Right lobe of liver (tissue), 4 donors: ENCODE measurements at regions not wholly inside any gene's neighbourhood (a gene's known extent, or its start where the extent isn't known, plus 50 kb on each side); places are given as distances from the start of the nearest gene placed in this dataset.

ENCODE experiments used
- POLR2A ChIP-seq: fragments of 450-650 bp; IDR thresholded peaks from one replicate; pipeline ENCODE4 v1.6.1; 2017; ENCODE audit warnings: antibody characterized with exemption, mild to moderate bottlenecking
- TF ChIP-seq, protein P1 (sequence below), 4 donors: fragments of 200-600 bp in 3 of 4; fragments of 450-650 bp in 1 of 4; IDR thresholded peaks; one replicate each; pipeline versions ENCODE4 v1.5.1 to v1.8.0; 2016 to 2022; ENCODE audit warnings: antibody characterized with exemption in 4 of 4, mild to moderate bottlenecking in 2 of 4
- donor health status: DM: no; HTN: no; CAD: no.
- donor health status: DM: no; HTN: no; CAD: no.
- donor health status: DM: no; HTN: yes; CAD: no.

- TF ChIP-seq, protein P1, sequence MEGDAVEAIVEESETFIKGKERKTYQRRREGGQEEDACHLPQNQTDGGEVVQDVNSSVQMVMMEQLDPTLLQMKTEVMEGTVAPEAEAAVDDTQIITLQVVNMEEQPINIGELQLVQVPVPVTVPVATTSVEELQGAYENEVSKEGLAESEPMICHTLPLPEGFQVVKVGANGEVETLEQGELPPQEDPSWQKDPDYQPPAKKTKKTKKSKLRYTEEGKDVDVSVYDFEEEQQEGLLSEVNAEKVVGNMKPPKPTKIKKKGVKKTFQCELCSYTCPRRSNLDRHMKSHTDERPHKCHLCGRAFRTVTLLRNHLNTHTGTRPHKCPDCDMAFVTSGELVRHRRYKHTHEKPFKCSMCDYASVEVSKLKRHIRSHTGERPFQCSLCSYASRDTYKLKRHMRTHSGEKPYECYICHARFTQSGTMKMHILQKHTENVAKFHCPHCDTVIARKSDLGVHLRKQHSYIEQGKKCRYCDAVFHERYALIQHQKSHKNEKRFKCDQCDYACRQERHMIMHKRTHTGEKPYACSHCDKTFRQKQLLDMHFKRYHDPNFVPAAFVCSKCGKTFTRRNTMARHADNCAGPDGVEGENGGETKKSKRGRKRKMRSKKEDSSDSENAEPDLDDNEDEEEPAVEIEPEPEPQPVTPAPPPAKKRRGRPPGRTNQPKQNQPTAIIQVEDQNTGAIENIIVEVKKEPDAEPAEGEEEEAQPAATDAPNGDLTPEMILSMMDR (IDR thresholded peaks at IDR 0.05): no peak
- no peak for TF ChIP-seq POLR2A
Observed at GRCh38 chr9:87063246-87063645, 115.9 kb upstream of the GAS1 start.
